ENCODE measurements at regions not wholly inside any gene's neighbourhood (a gene's known extent, or its start where the extent isn't known, plus 50 kb on each side); places are given as distances from the start of the nearest gene placed in this dataset.

DNA sequence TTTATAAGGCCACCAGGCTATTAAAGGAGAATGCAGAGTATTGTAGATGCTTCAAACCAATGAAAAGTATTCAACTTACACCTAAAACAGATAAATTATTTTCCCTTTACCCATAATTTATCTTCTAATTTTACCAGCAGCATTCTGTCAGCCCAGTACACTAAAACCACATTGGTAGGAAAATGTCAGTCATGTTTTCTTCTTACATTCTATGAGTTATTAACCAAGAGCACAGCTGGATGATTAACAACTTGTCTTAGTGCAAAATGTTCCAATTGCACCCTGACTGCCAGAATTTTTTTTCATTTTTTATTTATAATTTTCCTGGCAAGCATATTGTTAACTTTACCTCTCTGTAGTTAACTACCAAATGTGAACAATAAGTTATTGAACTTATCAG, 79.0 kb upstream of the WDR75 start:
- no peak for TF ChIP-seq CTCF (conservative IDR thresholded peaks at IDR 0.05)
- TF ChIP-seq EZH2 (IDR thresholded peaks at IDR 0.05; ENCODE audit: low read depth), result no peak

All from PC-9 (cell line).